H1 (cell line): ENCODE measurements at regions not wholly inside any gene's neighbourhood (a gene's known extent, or its start where the extent isn't known, plus 50 kb on each side); places are given as distances from the start of the nearest gene placed in this dataset.
"Not testable (repeated sequence)": the region's sequence is repeated elsewhere in the genome, so short reads cannot be mapped to it uniquely, and the experiment has no call there.

Experiments
- CTCF ChIA-PET: fragments of 300-600 bp; sonication (Branson Sonifier 250); formaldehyde crosslinking; loops from one replicate; lab custom pipeline; 2021; ENCODE audit not compliant: partially characterized antibody; lab: Charles Lee
- POLR2A ChIA-PET: fragments of 300-600 bp; sonication (Branson Sonifier 250); formaldehyde crosslinking; loops from one replicate; lab custom pipeline; 2021; ENCODE audit warnings: inconsistent platforms; ENCODE audit not compliant: partially characterized antibody; lab: Charles Lee
- DNase-seq, 2 experiments: peaks; one replicate each; pipeline versions ENCODE4 v3.0.0 to v3.0.0-alpha.2; 2010 to 2022; ENCODE audit warnings: low spot score in 2 of 2, low read depth in 1 of 2, mixed read lengths in 1 of 2
- FAIRE-seq: peaks from 2 replicates; lab custom pipeline; 2011; peaks lifted over from hg19 to GRCh38; lab: Jason Lieb, UNC
- H2AFZ ChIP-seq: 2 replicates; pipeline ENCODE4 v1.8.1; 2012; ENCODE audit warnings: low read length, inconsistent platforms
- H2AK5ac ChIP-seq: 2 replicates; pipeline ENCODE4 v1.6.1; 2013; ENCODE audit warnings: low read depth, low read length
- H2BK120ac ChIP-seq: replicated peaks from 2 replicates; pipeline ENCODE3; 2013; ENCODE audit warnings: low read depth, low read length, inconsistent platforms
- H2BK12ac ChIP-seq: 2 replicates; pipeline ENCODE4 v1.6.1; 2013; ENCODE audit warnings: low read depth, low read length
- H2BK15ac ChIP-seq: 2 replicates; pipeline ENCODE4 v1.6.1; 2013; ENCODE audit warnings: low read length
- H2BK20ac ChIP-seq: 2 replicates; pipeline ENCODE4 v1.6.1; 2013; ENCODE audit warnings: low read length
- H2BK5ac ChIP-seq: 2 replicates; pipeline ENCODE4 v1.6.1; 2013; ENCODE audit warnings: low read depth, low read length
- H3K14ac ChIP-seq: 2 replicates; pipeline ENCODE4 v1.6.1; 2013; ENCODE audit warnings: inconsistent platforms; ENCODE audit not compliant: insufficient read length
- H3K18ac ChIP-seq: 2 replicates; pipeline ENCODE4 v1.6.1; 2013; ENCODE audit warnings: low read length; ENCODE audit errors: extremely low read depth
- H3K23ac ChIP-seq: 2 replicates; pipeline ENCODE4 v1.6.1; 2013; ENCODE audit warnings: inconsistent platforms; ENCODE audit not compliant: insufficient read length
- H3K23me2 ChIP-seq: 2 replicates; pipeline ENCODE4 v1.6.1; 2013; ENCODE audit warnings: low read depth, low read length
- H3K27ac ChIP-seq: 2 replicates; pipeline ENCODE4 v1.6.1; 2011; ENCODE audit warnings: low read depth, low read length, inconsistent platforms
- H3K27me3 ChIP-seq, 4 experiments: replicated peaks in 1 of 4; 1 replicate in 1 of 4; 2 replicates in 3 of 4; pipeline versions ENCODE4 v1.6.1 to v1.8.1; 2011 to 2013; ENCODE audit warnings: low read length in 3 of 4, mild to moderate bottlenecking in 3 of 4, inconsistent platforms in 2 of 4, mixed read lengths in 2 of 4, moderate library complexity in 1 of 4; ENCODE audit not compliant: control insufficient read depth in 3 of 4, insufficient read depth in 3 of 4; ENCODE audit errors: extremely low read depth in 1 of 4
- H3K36me3 ChIP-seq, 4 experiments: 2 replicates each; pipeline versions ENCODE4 v1.6.1 to v1.8.1; 2011 to 2013; ENCODE audit warnings: mild to moderate bottlenecking in 4 of 4, low read length in 3 of 4, moderate library complexity in 2 of 4, control low read depth in 1 of 4, inconsistent platforms in 1 of 4; ENCODE audit not compliant: insufficient read depth in 4 of 4, control insufficient read depth in 2 of 4
- H3K4ac ChIP-seq: replicated peaks from 2 replicates; pipeline ENCODE3; 2013; ENCODE audit warnings: low read length, low read depth, mixed read lengths, inconsistent platforms; ENCODE audit not compliant: insufficient read length
- H3K4me1 ChIP-seq, 4 experiments: replicated peaks in 1 of 4; 1 replicate in 1 of 4; 2 replicates in 3 of 4; pipeline versions ENCODE4 v1.6.1 to v1.8.1; 2011 to 2013; ENCODE audit warnings: low read length in 3 of 4, inconsistent platforms in 2 of 4, mixed read lengths in 1 of 4; ENCODE audit not compliant: insufficient read depth in 4 of 4, control insufficient read depth in 3 of 4
- H3K4me2 ChIP-seq, 2 experiments: 2 replicates each; pipeline versions ENCODE4 v1.6.1 to v1.8.1; 2011 to 2013; ENCODE audit warnings: low read depth in 2 of 2, low read length in 2 of 2, control low read depth in 1 of 2, inconsistent platforms in 1 of 2, mild to moderate bottlenecking in 1 of 2; ENCODE audit not compliant: insufficient read depth in 1 of 2
- H3K4me3 ChIP-seq, 4 experiments: fragments of 200-600, 300-600 bp in 1 of 4; sonication (generic), shearing (Covaris generic), sonication (Bioruptor Twin) in 1 of 4; 2 replicates each; pipeline versions ENCODE4 v1.5.1 to v1.8.1; 2011 to 2016; ENCODE audit warnings: low read length in 4 of 4, low read depth in 3 of 4, control low read depth in 2 of 4, inconsistent platforms in 2 of 4, mild to moderate bottlenecking in 2 of 4, mixed read lengths in 1 of 4, moderate library complexity in 1 of 4; ENCODE audit not compliant: insufficient read depth in 2 of 4; ENCODE audit errors: extremely low read depth in 1 of 4
- H3K56ac ChIP-seq: replicated peaks from 2 replicates; pipeline ENCODE3; 2013; ENCODE audit warnings: low read depth, mild to moderate bottlenecking, mixed read lengths, low read length, inconsistent platforms; ENCODE audit not compliant: insufficient read length
- H3K79me1 ChIP-seq: 2 replicates; pipeline ENCODE4 v1.6.1; 2013; ENCODE audit warnings: low read depth, low read length, control low read depth
- H3K79me2 ChIP-seq, 2 experiments: 2 replicates each; pipeline versions ENCODE4 v1.6.1 to v1.8.1; 2012 to 2013; ENCODE audit warnings: low read length in 2 of 2, mild to moderate bottlenecking in 2 of 2, inconsistent platforms in 1 of 2; ENCODE audit not compliant: insufficient read depth in 2 of 2, control insufficient read depth in 1 of 2
- H3K9ac ChIP-seq, 4 experiments: replicated peaks in 1 of 4; 1 replicate in 1 of 4; 2 replicates in 3 of 4; pipeline versions ENCODE4 v1.6.1 to v1.8.1; 2011 to 2013; ENCODE audit warnings: low read depth in 3 of 4, low read length in 3 of 4, control low read depth in 2 of 4, mild to moderate bottlenecking in 2 of 4, moderate library complexity in 2 of 4, inconsistent platforms in 1 of 4; ENCODE audit errors: extremely low read depth in 1 of 4
- H3K9me3 ChIP-seq, 2 experiments: 2 replicates each; pipeline versions ENCODE4 v1.6.1 to v1.8.1; 2012 to 2013; ENCODE audit warnings: mild to moderate bottlenecking in 2 of 2, moderate library complexity in 2 of 2, control low read depth in 1 of 2, inconsistent platforms in 1 of 2, low read depth in 1 of 2, low read length in 1 of 2, mixed read lengths in 1 of 2; ENCODE audit not compliant: insufficient read depth in 2 of 2
- H4K20me1 ChIP-seq, 2 experiments: replicated peaks in 1 of 2; 2 replicates each; pipeline versions ENCODE3 to v1.8.1; 2011 to 2013; ENCODE audit warnings: inconsistent platforms in 2 of 2, low read length in 2 of 2, mild to moderate bottlenecking in 1 of 2; ENCODE audit not compliant: insufficient read depth in 2 of 2, control insufficient read depth in 1 of 2
- H4K5ac ChIP-seq: 2 replicates; pipeline ENCODE4 v1.6.1; 2013; ENCODE audit warnings: low read length, low read depth, mixed read lengths, inconsistent platforms; ENCODE audit not compliant: insufficient read length
- H4K8ac ChIP-seq: 2 replicates; pipeline ENCODE4 v1.8.0; 2013; ENCODE audit warnings: mild to moderate bottlenecking, moderate library complexity, low read length, inconsistent platforms; ENCODE audit not compliant: insufficient read depth; ENCODE audit errors: extremely low read depth
- H4K91ac ChIP-seq: replicated peaks from 2 replicates; pipeline ENCODE3; 2013; ENCODE audit warnings: low read length, mixed read lengths, inconsistent platforms; ENCODE audit not compliant: insufficient read length
- WGBS, 2 experiments: shearing (Covaris generic) in 1 of 2; methylation state at CpG; one replicate each; pipeline versions ENCODE4 v1.1.6 to v1.1.7; 2013 to 2015; ENCODE audit warnings: low lambda C conversion rate in 2 of 2, mixed read lengths in 2 of 2, inconsistent platforms in 1 of 2, low coverage in 1 of 2, missing lambda C conversion rate in 1 of 2; ENCODE audit not compliant: insufficient replicate concordance in 2 of 2, insufficient coverage in 1 of 2, insufficient read length in 1 of 2; ENCODE audit errors: extremely low coverage in 1 of 2, missing lambda C conversion rate in 1 of 2; 5-methylcytosine and 5-hydroxymethylcytosine counted together
- TF ChIP-seq, protein P1 (sequence below): IDR thresholded peaks from 2 replicates; pipeline ENCODE4 v1.6.1; 2011; ENCODE audit warnings: low read depth, mild to moderate bottlenecking, low read length; ENCODE audit not compliant: insufficient read depth

DNA sequence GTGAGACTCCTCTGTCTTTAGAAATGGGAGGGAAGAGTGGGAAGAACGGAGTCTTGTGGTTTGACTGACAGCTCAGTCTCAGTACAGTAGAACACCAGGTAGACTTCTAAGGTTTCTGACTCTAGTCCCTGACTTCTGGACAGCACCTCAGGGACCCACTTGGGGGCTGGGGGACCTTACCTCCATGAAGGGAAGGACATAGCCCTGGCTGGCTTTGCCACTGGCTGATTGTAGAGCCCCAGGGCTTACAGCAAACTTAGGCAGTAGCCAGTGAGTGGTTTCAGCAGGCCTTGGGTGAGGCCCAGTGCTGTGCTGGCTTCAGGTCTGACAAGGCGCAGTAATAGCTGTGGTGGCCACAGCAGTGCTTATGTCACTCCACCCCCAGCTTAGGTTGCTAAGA lies 290.0 kb upstream of the PRR16 start:
- no peak overlapping the region for H2BK120ac ChIP-seq
- no peak overlapping the region for H3K23ac ChIP-seq
- TF ChIP-seq, protein P1, sequence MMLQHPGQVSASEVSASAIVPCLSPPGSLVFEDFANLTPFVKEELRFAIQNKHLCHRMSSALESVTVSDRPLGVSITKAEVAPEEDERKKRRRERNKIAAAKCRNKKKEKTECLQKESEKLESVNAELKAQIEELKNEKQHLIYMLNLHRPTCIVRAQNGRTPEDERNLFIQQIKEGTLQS = no peak
- TF ChIP-seq, all 59 proteins: peak for 0
- Histone ChIP-seq H3K27me3 (no peaks in the 10 kb centered on the region), H4K8ac (no peak overlapping the region), H2BK12ac (no peak overlapping the region), H4K20me1 (no peaks in the 10 kb centered on the region), H4K91ac (no peak overlapping the region), H4K5ac (no peak overlapping the region), H2AK5ac (no peak overlapping the region), H3K9me3 (no peaks in the 10 kb centered on the region), H3K4me2 (no peak overlapping the region), H3K79me2 (no peaks in the 10 kb centered on the region), H2BK5ac (no peak overlapping the region), H3K9ac (no peak overlapping the region), H3K14ac (no peak overlapping the region), H2BK20ac (no peak overlapping the region), H3K79me1 (no peaks in the 10 kb centered on the region), H2AFZ (no peak overlapping the region), H3K18ac (no peak overlapping the region), H3K23me2 (no peaks in the 10 kb centered on the region), H3K4me1 (no peaks in the 10 kb centered on the region), H3K27ac (no peak overlapping the region), H3K36me3 (no peaks in the 10 kb centered on the region), H3K56ac (no peak overlapping the region), H3K4ac (no peak overlapping the region), H3K4me3 (no peak overlapping the region), H2BK15ac (no peak overlapping the region)
- 91% methylated on average over 2 of the region's 2 CpGs; no CpG with 5 or more reads in 1 of the 2 experiments for WGBS, 2 experiments
- DNase-seq = no peak
- ChIA-PET CTCF (interaction anchor here (0.7 kb wide), 1 partner anchor 88 kb away, joined by 3 read pairs; no protein-coding TSS in a partner anchor), POLR2A (no interaction called here)
- FAIRE-seq = no peak

DNA sequence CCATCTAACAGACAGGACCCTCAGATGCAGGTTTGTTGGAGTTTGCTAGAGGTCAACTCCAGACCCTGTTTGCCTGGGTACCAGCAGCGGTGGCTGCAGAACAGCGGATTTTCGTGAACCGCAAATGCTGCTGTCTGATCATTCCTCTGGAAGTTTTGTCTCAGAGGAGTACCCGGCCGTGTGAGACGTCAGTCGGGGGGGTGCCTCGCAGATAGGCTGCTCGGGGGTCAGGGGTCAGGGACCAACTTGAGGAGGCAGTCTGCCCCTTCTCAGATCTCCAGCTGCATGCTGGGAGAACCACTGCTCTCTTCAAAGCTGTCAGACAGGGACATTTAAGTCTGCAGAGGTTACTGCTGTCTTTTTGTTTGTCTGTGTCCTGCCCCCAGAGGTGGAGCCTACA lies 282.9 kb upstream of the PRR16 start:
- H2AK5ac ChIP-seq, H3K4me3 ChIP-seq, POLR2A ChIA-PET, FAIRE-seq, H2BK5ac ChIP-seq, H3K56ac ChIP-seq, H2BK20ac ChIP-seq, H3K23ac ChIP-seq, H2BK120ac ChIP-seq, H4K20me1 ChIP-seq, H3K79me2 ChIP-seq, H3K27ac ChIP-seq, H3K4ac ChIP-seq, H2AFZ ChIP-seq, H3K4me2 ChIP-seq, H4K8ac ChIP-seq, DNase-seq, CTCF ChIA-PET, H4K5ac ChIP-seq, H3K27me3 ChIP-seq, H4K91ac ChIP-seq, H3K4me1 ChIP-seq, H3K18ac ChIP-seq, H3K23me2 ChIP-seq, H3K9me3 ChIP-seq, H2BK12ac ChIP-seq, H2BK15ac ChIP-seq, H3K79me1 ChIP-seq, H3K14ac ChIP-seq, H3K9ac ChIP-seq, H3K36me3 ChIP-seq: not testable (repeated sequence)
- WGBS, 2 experiments = 89% methylated on average over 10 of the region's 10 CpGs; no CpG with 5 or more reads in 1 of the 2 experiments
